ENCODE measurements at regions not wholly inside any gene's neighbourhood (a gene's known extent, or its start where the extent isn't known, plus 50 kb on each side); places are given as distances from the start of the nearest gene placed in this dataset.

DNA sequence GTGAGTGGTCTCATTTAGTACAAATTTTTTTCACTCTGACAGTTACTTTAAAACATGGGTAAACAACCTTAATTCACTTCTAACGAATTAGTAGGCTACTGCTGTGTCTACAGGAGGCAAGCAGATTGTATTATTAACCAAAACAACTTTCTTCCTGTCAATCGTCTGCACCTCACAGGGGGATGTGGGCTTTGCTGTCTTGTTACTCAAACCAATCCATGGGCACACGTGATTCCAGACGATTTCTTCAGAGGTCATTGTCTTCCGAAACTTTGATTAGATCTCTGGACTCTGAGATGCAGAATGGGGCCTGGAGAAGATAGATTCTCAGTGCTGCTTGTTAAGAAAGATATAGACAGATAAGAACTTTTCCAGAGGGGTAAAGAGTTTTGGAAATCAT, 327.8 kb downstream of the DHX15 start:
- ChIA-PET CTCF (no interaction called here), POLR2A (no interaction called here)
- FAIRE-seq, result no peak
- Histone ChIP-seq H3K27me3 (ENCODE audit: control insufficient read depth in 2 of 2, insufficient read depth in 2 of 2, low read length in 2 of 2) (no peaks in the 10 kb centered on the region), H3K36me3 (ENCODE audit: control insufficient read depth in 2 of 2, extremely low read depth in 1 of 2, insufficient read depth in 2 of 2, low read length in 2 of 2) (no peaks in the 10 kb centered on the region), H3K79me2 (ENCODE audit: control insufficient read depth, insufficient read depth, low read length) (no peaks in the 10 kb centered on the region), H3K27ac (ENCODE audit: insufficient read depth, low read depth, low read length) (no peak overlapping the region), H4K20me1 (replicated peaks; ENCODE audit: control insufficient read depth, extremely low read depth, insufficient read depth, low read length) (no peaks in the 10 kb centered on the region), H3K9ac (replicated peaks; ENCODE audit: extremely low read depth, insufficient read depth, low read length) (no peak overlapping the region), H2AFZ (ENCODE audit: low read depth, low read length) (no peak overlapping the region), H3K9me1 (replicated peaks; ENCODE audit: control insufficient read depth, extremely low read depth, insufficient read depth, low read length) (no peaks in the 10 kb centered on the region), H3K4me1 (ENCODE audit: control insufficient read depth, extremely low read depth, insufficient read depth, low read length) (no peaks in the 10 kb centered on the region), H3K4me2 (ENCODE audit: insufficient read depth, low read length) (no peak overlapping the region), H3K4me3 (replicated peaks in 1 of 3; ENCODE audit: insufficient read depth in 1 of 3, low read depth in 1 of 3, low read length in 3 of 3) (no peak overlapping the region), H3K9me3 (replicated peaks; ENCODE audit: control insufficient read depth, insufficient read depth, low read length) (no peaks in the 10 kb centered on the region)
- dilution Hi-C loops (cut with MboI; ENCODE audit: extremely low pct_ligation_motif_present, low sequenced_read_pairs) (no loop called here), intact Hi-C loops (cut with micrococcal nuclease) (no loop called here)
- DNase-seq (ENCODE audit: low read depth, low spot score), result no peak
- BruUV-seq (replicated peaks), result no TSS peak
- TF ChIP-seq GATA2 (IDR thresholded peaks at IDR 0.05; ENCODE audit: insufficient read depth, insufficient read length, low read depth, low read length) (no peak), FOS (IDR thresholded peaks at IDR 0.05; ENCODE audit: borderline replicate concordance, insufficient read depth, low read length) (no peak), MYC (IDR thresholded peaks at IDR 0.05; ENCODE audit: low read depth, low read length) (no peak), JUN (IDR thresholded peaks at IDR 0.05; ENCODE audit: borderline replicate concordance, insufficient read depth, insufficient read length, low read depth) (no peak), CTCF (IDR thresholded peaks at IDR 0.05; ENCODE audit: extremely low read depth in 1 of 2, insufficient read depth in 1 of 2, low read depth in 1 of 2, low read length in 2 of 2) (no peak), POLR2AphosphoS5 (IDR thresholded peaks at IDR 0.05; ENCODE audit: insufficient read depth, low read depth, low read length) (no peak), POLR2A (IDR thresholded peaks at IDR 0.05; ENCODE audit: low read depth, low read length) (no peak), EZH2 (IDR thresholded peaks at IDR 0.05; ENCODE audit: borderline replicate concordance, low read depth, low read length, severe bottlenecking) (no peak)
- TF ChIP-seq, protein P1, sequence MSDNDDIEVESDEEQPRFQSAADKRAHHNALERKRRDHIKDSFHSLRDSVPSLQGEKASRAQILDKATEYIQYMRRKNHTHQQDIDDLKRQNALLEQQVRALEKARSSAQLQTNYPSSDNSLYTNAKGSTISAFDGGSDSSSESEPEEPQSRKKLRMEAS (IDR thresholded peaks at IDR 0.05; ENCODE audit: insufficient read depth, insufficient read length), result no peak

Measured in endothelial cell of umbilical vein (primary cell).